DND-41 (cell line): ENCODE measurements at regions not wholly inside any gene's neighbourhood (a gene's known extent, or its start where the extent isn't known, plus 50 kb on each side); places are given as distances from the start of the nearest gene placed in this dataset.

Experiments used
- ATAC-seq: fragments of 200-7000 bp; cut with Tn5 transposase; 3 replicates; pipeline ENCODE4 v1.9.1; 2021; ENCODE audit warnings: low read depth; ENCODE audit not compliant: insufficient read depth
- DNase-seq: peaks from one replicate; pipeline ENCODE4 v3.0.0-alpha.2; 2020
- H2AFZ ChIP-seq: 2 replicates; pipeline ENCODE4 v1.6.0; 2012; ENCODE audit warnings: low read depth, low read length
- H3K27ac ChIP-seq: 2 replicates; pipeline ENCODE4 v1.5.1; 2012; ENCODE audit warnings: low read length, inconsistent platforms
- H3K27me3 ChIP-seq: fragments of 200-600 bp; sonication (generic); 2 replicates; pipeline ENCODE4 v1.6.0; 2012; ENCODE audit warnings: low read length, mild to moderate bottlenecking, inconsistent platforms; ENCODE audit not compliant: insufficient read depth, poor library complexity
- H3K36me3 ChIP-seq: 2 replicates; pipeline ENCODE4 v1.5.1; 2012; ENCODE audit warnings: low read length, inconsistent platforms; ENCODE audit not compliant: insufficient read depth
- H3K4me1 ChIP-seq: 2 replicates; pipeline ENCODE4 v1.5.1; 2012; ENCODE audit warnings: mild to moderate bottlenecking, low read length; ENCODE audit not compliant: insufficient read depth
- H3K4me2 ChIP-seq: 2 replicates; pipeline ENCODE4 v1.6.0; 2012; ENCODE audit warnings: mild to moderate bottlenecking, moderate library complexity, low read length, inconsistent platforms; ENCODE audit not compliant: insufficient read depth
- H3K4me3 ChIP-seq, 2 experiments: fragments of 200-600 bp in 1 of 2; shearing (Covaris generic) in 1 of 2; 2 replicates each; pipeline ENCODE4 v1.5.1; 2012 to 2016; ENCODE audit warnings: inconsistent platforms in 2 of 2, low read length in 2 of 2, mild to moderate bottlenecking in 2 of 2, low read depth in 1 of 2, moderate library complexity in 1 of 2
- H3K79me2 ChIP-seq: 2 replicates; pipeline ENCODE4 v1.6.0; 2012; ENCODE audit warnings: low read length, inconsistent platforms; ENCODE audit not compliant: insufficient read depth
- H3K9ac ChIP-seq: 2 replicates; pipeline ENCODE4 v1.6.0; 2012; ENCODE audit warnings: low read depth, mild to moderate bottlenecking, inconsistent platforms, low read length, moderate library complexity
- H3K9me3 ChIP-seq: 2 replicates; pipeline ENCODE4 v1.5.1; 2012; ENCODE audit warnings: low read length, moderate library complexity, mild to moderate bottlenecking, inconsistent platforms; ENCODE audit not compliant: insufficient read depth, severe bottlenecking
- H4K20me1 ChIP-seq: 2 replicates; pipeline ENCODE4 v1.6.0; 2012; ENCODE audit warnings: low read length; ENCODE audit not compliant: insufficient read depth
- EZH2 ChIP-seq: IDR thresholded peaks from 3 replicates; pipeline ENCODE4 v1.6.1; 2012; ENCODE audit warnings: borderline replicate concordance, low read depth, mild to moderate bottlenecking, moderate library complexity, low read length, inconsistent platforms; ENCODE audit not compliant: severe bottlenecking
- TF ChIP-seq, protein P1 (sequence below): IDR thresholded peaks from 2 replicates; pipeline ENCODE4 v1.5.1; 2012; ENCODE audit warnings: borderline replicate concordance, low read length, moderate library complexity, mild to moderate bottlenecking; ENCODE audit not compliant: poor library complexity, severe bottlenecking; ENCODE audit errors: extremely low read depth

DNA sequence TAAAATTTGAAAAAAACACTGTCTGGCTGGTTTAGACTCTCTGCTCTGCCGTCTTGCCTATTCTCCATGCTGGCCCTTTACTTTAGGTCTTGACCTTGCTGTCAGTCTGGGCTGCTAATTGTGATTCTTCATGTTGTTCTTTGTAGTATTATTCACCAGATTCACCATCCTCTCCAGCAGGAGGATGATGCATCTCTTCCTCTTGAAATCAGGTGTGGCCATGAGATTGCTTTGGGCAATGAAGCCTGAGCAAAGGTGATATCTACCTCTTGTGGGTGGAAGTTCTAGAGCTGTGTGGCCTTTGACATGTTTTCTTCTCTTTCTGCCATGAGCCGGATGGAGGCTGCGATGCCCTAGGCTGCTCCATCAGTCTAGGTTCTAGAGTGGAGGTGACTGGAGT is 51.3 kb upstream of the ITPRID1 start:
- Histone ChIP-seq H3K4me2 (no peak overlapping the region), H3K4me1 (no peaks in the 10 kb centered on the region), H3K36me3 (no peaks in the 10 kb centered on the region), H2AFZ (no peak overlapping the region), H3K9me3 (no peaks in the 10 kb centered on the region), H3K27me3 (peaks cover 8% of the 10 kb centered on the region), H4K20me1 (no peaks in the 10 kb centered on the region), H3K79me2 (no peaks in the 10 kb centered on the region), H3K9ac (no peak overlapping the region), H3K4me3 (no peak overlapping the region), H3K27ac (no peak overlapping the region)
- TF ChIP-seq, protein P1, sequence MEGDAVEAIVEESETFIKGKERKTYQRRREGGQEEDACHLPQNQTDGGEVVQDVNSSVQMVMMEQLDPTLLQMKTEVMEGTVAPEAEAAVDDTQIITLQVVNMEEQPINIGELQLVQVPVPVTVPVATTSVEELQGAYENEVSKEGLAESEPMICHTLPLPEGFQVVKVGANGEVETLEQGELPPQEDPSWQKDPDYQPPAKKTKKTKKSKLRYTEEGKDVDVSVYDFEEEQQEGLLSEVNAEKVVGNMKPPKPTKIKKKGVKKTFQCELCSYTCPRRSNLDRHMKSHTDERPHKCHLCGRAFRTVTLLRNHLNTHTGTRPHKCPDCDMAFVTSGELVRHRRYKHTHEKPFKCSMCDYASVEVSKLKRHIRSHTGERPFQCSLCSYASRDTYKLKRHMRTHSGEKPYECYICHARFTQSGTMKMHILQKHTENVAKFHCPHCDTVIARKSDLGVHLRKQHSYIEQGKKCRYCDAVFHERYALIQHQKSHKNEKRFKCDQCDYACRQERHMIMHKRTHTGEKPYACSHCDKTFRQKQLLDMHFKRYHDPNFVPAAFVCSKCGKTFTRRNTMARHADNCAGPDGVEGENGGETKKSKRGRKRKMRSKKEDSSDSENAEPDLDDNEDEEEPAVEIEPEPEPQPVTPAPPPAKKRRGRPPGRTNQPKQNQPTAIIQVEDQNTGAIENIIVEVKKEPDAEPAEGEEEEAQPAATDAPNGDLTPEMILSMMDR = no peak
- TF ChIP-seq EZH2 = no peak
- no peak for DNase-seq
- ATAC-seq = no peak
